IMR-90 (cell line): ENCODE measurements at regions not wholly inside any gene's neighbourhood (a gene's known extent, or its start where the extent isn't known, plus 50 kb on each side); places are given as distances from the start of the nearest gene placed in this dataset.

Source experiments
- ATAC-seq: fragments of 200-7000 bp; cut with Tn5 transposase; 2 replicates; pipeline ENCODE4 v1.9.1; 2020; ENCODE audit warnings: low read depth, mild to moderate bottlenecking, moderate library complexity
- BruUV-seq: library from RNA; stranded (reverse); fragments of 400-500 nt; replicated peaks from 2 replicates; lab custom pipeline; 2021; lab: Mats Ljungman, UMichigan
- CTCF ChIA-PET: fragments of 300-600 bp; formaldehyde crosslinking; extraction: SDS; loops from one replicate; lab custom pipeline; 2021; ENCODE audit warnings: antibody characterized with exemption; lab: Yijun Ruan, JAX
- POLR2A ChIA-PET: fragments of 300-600 bp; sonication (Branson Sonifier 250); formaldehyde crosslinking; loops from one replicate; lab custom pipeline; 2022; ENCODE audit warnings: antibody characterized with exemption; ENCODE audit not compliant: unreplicated experiment; lab: Charles Lee
- DNase-seq: peaks from one replicate; pipeline ENCODE4 v3.0.0; 2013
- H2AFZ ChIP-seq: replicated peaks from 2 replicates; pipeline ENCODE3; 2013; ENCODE audit warnings: low read length, mild to moderate bottlenecking; ENCODE audit not compliant: poor library complexity
- H2AK5ac ChIP-seq: 2 replicates; pipeline ENCODE4 v1.6.1; 2013; ENCODE audit warnings: low read depth, low read length, inconsistent platforms
- H2AK9ac ChIP-seq: replicated peaks from 2 replicates; pipeline ENCODE3; 2013; ENCODE audit warnings: mild to moderate bottlenecking, low read depth, low read length, moderate library complexity; ENCODE audit not compliant: poor library complexity
- H2BK120ac ChIP-seq: 2 replicates; pipeline ENCODE4 v1.6.1; 2013; ENCODE audit warnings: low read depth, low read length, inconsistent platforms
- H2BK15ac ChIP-seq: 3 replicates; pipeline ENCODE4 v1.6.1; 2013; ENCODE audit warnings: low read depth, low read length, inconsistent platforms
- H2BK20ac ChIP-seq: 2 replicates; pipeline ENCODE4 v1.6.1; 2013; ENCODE audit warnings: low read depth, mild to moderate bottlenecking, inconsistent platforms, low read length, moderate library complexity
- H2BK5ac ChIP-seq: 2 replicates; pipeline ENCODE4 v1.6.1; 2013; ENCODE audit warnings: mild to moderate bottlenecking, low read depth, low read length, inconsistent platforms; ENCODE audit not compliant: poor library complexity, severe bottlenecking
- H3K14ac ChIP-seq: replicated peaks from 2 replicates; pipeline ENCODE4 v1.6.1; 2013; ENCODE audit warnings: low read depth, low read length, inconsistent platforms
- H3K18ac ChIP-seq: 2 replicates; pipeline ENCODE4 v1.6.1; 2013; ENCODE audit warnings: low read depth, low read length, control low read depth
- H3K23ac ChIP-seq: 2 replicates; pipeline ENCODE4 v1.6.1; 2013; ENCODE audit warnings: low read depth, low read length, inconsistent platforms
- H3K27ac ChIP-seq: 2 replicates; pipeline ENCODE4 v1.5.1; 2013; ENCODE audit warnings: mild to moderate bottlenecking, control low read depth, low read length; ENCODE audit not compliant: insufficient read depth
- H3K27me3 ChIP-seq: 2 replicates; pipeline ENCODE4 v1.6.1; 2013; ENCODE audit warnings: low read length; ENCODE audit not compliant: control insufficient read depth, insufficient read depth
- H3K36me3 ChIP-seq: 2 replicates; pipeline ENCODE4 v1.6.1; 2013; ENCODE audit warnings: low read length, mixed read lengths; ENCODE audit not compliant: control insufficient read depth, insufficient read depth
- H3K4ac ChIP-seq: 2 replicates; pipeline ENCODE4 v1.6.1; 2013; ENCODE audit warnings: low read depth, low read length, inconsistent platforms
- H3K4me1 ChIP-seq: 2 replicates; pipeline ENCODE4 v1.6.1; 2013; ENCODE audit warnings: low read length, mixed read lengths; ENCODE audit not compliant: control insufficient read depth, insufficient read depth
- H3K4me2 ChIP-seq: 2 replicates; pipeline ENCODE4 v1.6.1; 2013; ENCODE audit warnings: low read depth, mild to moderate bottlenecking, control low read depth, low read length, moderate library complexity
- H3K4me3 ChIP-seq: 2 replicates; pipeline ENCODE4 v1.5.1; 2013; ENCODE audit warnings: low read depth, mild to moderate bottlenecking, control low read depth, low read length, moderate library complexity; ENCODE audit not compliant: insufficient read depth
- H3K56ac ChIP-seq: 2 replicates; pipeline ENCODE4 v1.6.1; 2013; ENCODE audit warnings: low read length, inconsistent platforms; ENCODE audit not compliant: insufficient read depth; ENCODE audit errors: extremely low read depth
- H3K79me1 ChIP-seq, 2 experiments: 2 replicates each; pipeline ENCODE4 v1.6.1; 2013; ENCODE audit warnings: low read length in 2 of 2, inconsistent platforms in 1 of 2, low read depth in 1 of 2
- H3K9ac ChIP-seq: 2 replicates; pipeline ENCODE4 v1.6.1; 2013; ENCODE audit warnings: low read depth, low read length, control low read depth
- H3K9me1 ChIP-seq: 2 replicates; pipeline ENCODE4 v1.6.1; 2013; ENCODE audit warnings: low read length, inconsistent platforms; ENCODE audit not compliant: insufficient read depth
- H3K9me3 ChIP-seq: 2 replicates; pipeline ENCODE4 v1.6.1; 2013; ENCODE audit warnings: low read length; ENCODE audit not compliant: control insufficient read depth, insufficient read depth
- H4K20me1 ChIP-seq: 2 replicates; pipeline ENCODE4 v1.6.1; 2013; ENCODE audit warnings: low read length, inconsistent platforms; ENCODE audit not compliant: insufficient read depth
- H4K5ac ChIP-seq: 2 replicates; pipeline ENCODE4 v1.6.1; 2013; ENCODE audit warnings: mild to moderate bottlenecking, low read depth, low read length, control low read depth
- H4K8ac ChIP-seq, 2 experiments: 2 replicates each; pipeline ENCODE4 v1.6.1; 2013; ENCODE audit warnings: low read depth in 2 of 2, low read length in 2 of 2, control low read depth in 1 of 2, inconsistent platforms in 1 of 2
- H4K91ac ChIP-seq: 2 replicates; pipeline ENCODE4 v1.6.1; 2013; ENCODE audit warnings: low read depth, low read length, inconsistent platforms; ENCODE audit not compliant: insufficient read depth
- ELK1 ChIP-seq: fragments of 150-350 bp; IDR thresholded peaks from 2 replicates; pipeline ENCODE4 v1.6.1; 2016; ENCODE audit warnings: low read depth, mild to moderate bottlenecking, low read length, moderate library complexity, borderline replicate concordance
- FOS ChIP-seq: fragments of 150-350 bp; IDR thresholded peaks from 2 replicates; pipeline ENCODE4 v1.6.1; 2016; ENCODE audit warnings: low read depth, low read length
- MAFK ChIP-seq: IDR thresholded peaks from 2 replicates; pipeline ENCODE4 v1.6.1; 2012; ENCODE audit warnings: low read depth, low read length, improper control_type of control experiment
- MAZ ChIP-seq: IDR thresholded peaks from 2 replicates; pipeline ENCODE4 v1.6.1; 2012; ENCODE audit warnings: low read depth, mild to moderate bottlenecking, low read length, improper control_type of control experiment, moderate library complexity, borderline replicate concordance
- MXI1 ChIP-seq: IDR thresholded peaks from 2 replicates; pipeline ENCODE4 v1.6.1; 2012; ENCODE audit warnings: low read depth, mild to moderate bottlenecking, low read length, moderate library complexity, borderline replicate concordance
- NFE2L2 ChIP-seq: fragments of 150-350 bp; IDR thresholded peaks from 2 replicates; pipeline ENCODE4 v1.6.1; 2016; ENCODE audit warnings: low read depth, mild to moderate bottlenecking, low read length
- POLR2A ChIP-seq: IDR thresholded peaks from 2 replicates; pipeline ENCODE4 v1.6.1; 2012; ENCODE audit warnings: mild to moderate bottlenecking, low read depth, low read length
- RAD21 ChIP-seq: IDR thresholded peaks from 2 replicates; pipeline ENCODE4 v1.6.1; 2012; ENCODE audit warnings: low read length, improper control_type of control experiment
- RCOR1 ChIP-seq: IDR thresholded peaks from 2 replicates; pipeline ENCODE4 v1.6.1; 2012; ENCODE audit warnings: mild to moderate bottlenecking, low read length, improper control_type of control experiment; ENCODE audit not compliant: insufficient replicate concordance
- SMC3 ChIP-seq: fragments of 150-350 bp; IDR thresholded peaks from 2 replicates; pipeline ENCODE4 v1.6.1; 2016; ENCODE audit warnings: low read depth, mild to moderate bottlenecking, antibody characterized with exemption, low read length, moderate library complexity
- dilution Hi-C: fragments of 300-500 bp; cut with HindIII; formaldehyde crosslinking; loops from one replicate; pipeline ENCODE4 v1.14.3; 2018; ENCODE audit warnings: low sequenced_read_pairs; ENCODE audit not compliant: unreplicated experiment
- in situ Hi-C: fragments of 300-500 bp; cut with MboI; formaldehyde crosslinking; loops from 3 replicates; pipeline ENCODE4 v1.14.3; 2019; ENCODE audit warnings: low sequenced_read_pairs, inconsistent platforms, mixed read lengths
- intact Hi-C: fragments of 100-400 bp; cut with micrococcal nuclease; formaldehyde crosslinking; loops from 2 replicates; pipeline ENCODE4 v1.10.0; 2022

- no peak overlapping the region for H3K9ac ChIP-seq
- no peak overlapping the region for H3K23ac ChIP-seq
- no peak for DNase-seq
- in situ Hi-C loops = no loop called here
- no peak overlapping the region for H2BK15ac ChIP-seq
- no peak overlapping the region for H4K8ac ChIP-seq
- H3K9me1 ChIP-seq = no peaks in the 10 kb centered on the region
- intact Hi-C loops = no loop called here
- POLR2A ChIA-PET = no interaction called here
- H3K4ac ChIP-seq = no peak overlapping the region
- H2BK5ac ChIP-seq = no peak overlapping the region
- no peak overlapping the region for H3K27ac ChIP-seq
- no peak overlapping the region for H2AK9ac ChIP-seq
- H3K14ac ChIP-seq = no peak overlapping the region
- no peaks in the 10 kb centered on the region for H3K79me1 ChIP-seq
- dilution Hi-C loops = no loop called here
- TF ChIP-seq SMC3 = no peak
- no peak for TF ChIP-seq FOS
- no peak for TF ChIP-seq RAD21
- no peak for TF ChIP-seq ELK1
- TF ChIP-seq MAZ = no peak
- no peak for TF ChIP-seq RCOR1
- TF ChIP-seq MAFK = peak; percentile 85
- TF ChIP-seq MXI1 = no peak
- TF ChIP-seq POLR2A = no peak
- peak; percentile 47 for TF ChIP-seq NFE2L2
- no peak overlapping the region for H3K18ac ChIP-seq
- no peak overlapping the region for H4K91ac ChIP-seq
- H3K9me3 ChIP-seq = no peaks in the 10 kb centered on the region
- no peak overlapping the region for H2AK5ac ChIP-seq
- no peak overlapping the region for H3K56ac ChIP-seq
- H2AFZ ChIP-seq = no peak overlapping the region
- H2BK20ac ChIP-seq = no peak overlapping the region
- H3K36me3 ChIP-seq = no peaks in the 10 kb centered on the region
- no peak overlapping the region for H2BK120ac ChIP-seq
- H3K4me3 ChIP-seq = no peak overlapping the region
- no peak for ATAC-seq
- no peaks in the 10 kb centered on the region for H3K27me3 ChIP-seq
- no peak overlapping the region for H3K4me2 ChIP-seq
- no peak overlapping the region for H4K5ac ChIP-seq
- CTCF ChIA-PET = interaction anchor here (0.6 kb wide), 1 partner anchor 38 kb away, joined by 6 read pairs; no protein-coding TSS in a partner anchor
- BruUV-seq = no TSS peak
- H4K20me1 ChIP-seq = no peaks in the 10 kb centered on the region
- H3K4me1 ChIP-seq = no peaks in the 10 kb centered on the region
Observed at GRCh38 chr3:144638009-144638408, 666.4 kb downstream of the DIPK2A start.
